ENCODE measurements at regions not wholly inside any gene's neighbourhood (a gene's known extent, or its start where the extent isn't known, plus 50 kb on each side); places are given as distances from the start of the nearest gene placed in this dataset.
A peak's percentile ranks its signal among the peaks of the same experiment; 100 is the strongest.
"Not testable (repeated sequence)": the region's sequence is repeated elsewhere in the genome, so short reads cannot be mapped to it uniquely, and the experiment has no call there.

- DNase-seq (ENCODE audit: low read depth): no peak
Observed at GRCh38 chr1:29426701-29427279, 190.5 kb downstream of the PTPRU start.

- DNase-seq (ENCODE audit: low read depth): no peak
Observed at GRCh38 chr1:29425631-29426030, 189.3 kb downstream of the PTPRU start.

- no peak for DNase-seq (ENCODE audit: low read depth)
Observed at GRCh38 chr1:29424266-29424665, 187.9 kb downstream of the PTPRU start.

GRCh38 chr1:29420202-29420601, 183.9 kb downstream of the PTPRU start:
- no peak for DNase-seq (ENCODE audit: low read depth)

- DNase-seq (ENCODE audit: low read depth): no peak
Observed at GRCh38 chr1:29417971-29418370, 181.6 kb downstream of the PTPRU start.

GRCh38 chr1:29417147-29417858, 181.0 kb downstream of the PTPRU start:
- DNase-seq (ENCODE audit: low read depth): no peak

GRCh38 chr1:29416267-29417146, 180.2 kb downstream of the PTPRU start:
- DNase-seq (ENCODE audit: low read depth): no peak

- no peak for DNase-seq (ENCODE audit: low read depth)
Observed at GRCh38 chr1:29415861-29416260, 179.5 kb downstream of the PTPRU start.

GRCh38 chr1:29415156-29415830, 179.0 kb downstream of the PTPRU start:
- DNase-seq (ENCODE audit: low read depth): peak; percentile 18

- no peak for DNase-seq (ENCODE audit: low read depth)
Observed at GRCh38 chr1:29414086-29414485, 177.8 kb downstream of the PTPRU start.

- DNase-seq (ENCODE audit: low read depth): no peak
Observed at GRCh38 chr1:29413661-29414060, 177.3 kb downstream of the PTPRU start.

- no peak for DNase-seq (ENCODE audit: low read depth)
Observed at GRCh38 chr1:29412591-29412990, 176.3 kb downstream of the PTPRU start.

- DNase-seq (ENCODE audit: low read depth): no peak
Observed at GRCh38 chr1:29410476-29410875, 174.2 kb downstream of the PTPRU start.

GRCh38 chr1:29409616-29410015, 173.3 kb downstream of the PTPRU start:
- DNase-seq (ENCODE audit: low read depth): no peak

GRCh38 chr1:29408831-29409605, 172.7 kb downstream of the PTPRU start:
- no peak for DNase-seq (ENCODE audit: low read depth)

GRCh38 chr1:29406814-29407213, 170.5 kb downstream of the PTPRU start:
- no peak for DNase-seq (ENCODE audit: low read depth)

- DNase-seq (ENCODE audit: low read depth): not testable (repeated sequence)
Observed at GRCh38 chr1:29400203-29400602, 163.9 kb downstream of the PTPRU start.

- DNase-seq (ENCODE audit: low read depth): no peak
Observed at GRCh38 chr1:29399465-29399864, 163.1 kb downstream of the PTPRU start.

- peak; percentile 72 for DNase-seq (ENCODE audit: low read depth)
Observed at GRCh38 chr1:29398431-29398830, 162.1 kb downstream of the PTPRU start.

- DNase-seq (ENCODE audit: low read depth): no peak
Observed at GRCh38 chr1:29397981-29398380, 161.7 kb downstream of the PTPRU start.

- DNase-seq (ENCODE audit: low read depth): no peak
Observed at GRCh38 chr1:29397256-29397590, 160.9 kb downstream of the PTPRU start.

Data from renal cortical epithelial cell (primary cell).